Activated naive CD8-positive, alpha-beta T cell treated with anti-CD3 and anti-CD28 coated beads, Interleukin-2, amount 50 U/mL, for 24 hours (primary cell): ENCODE measurements at regions not wholly inside any gene's neighbourhood (a gene's known extent, or its start where the extent isn't known, plus 50 kb on each side); places are given as distances from the start of the nearest gene placed in this dataset.

Source experiments
- ATAC-seq: fragments of 150-1000 bp; cut with Tn5 transposase; one replicate; pipeline ENCODE4 v1.10.0; 2021
- DNase-seq: peaks from one replicate; pipeline ENCODE4 v3.0.0; 2021
- H3K27ac Mint-ChIP-seq: one replicate; pipeline ENCODE4 v1.8.0; 2021; ENCODE audit warnings: mild to moderate bottlenecking, mixed read lengths
- H3K27me3 Mint-ChIP-seq: one replicate; pipeline ENCODE4 v1.8.0; 2021; ENCODE audit warnings: mixed read lengths
- H3K36me3 Mint-ChIP-seq: one replicate; pipeline ENCODE4 v1.8.0; 2021; ENCODE audit warnings: low read depth, mixed read lengths
- H3K4me1 Mint-ChIP-seq: one replicate; pipeline ENCODE4 v1.8.0; 2021; ENCODE audit warnings: mixed read lengths
- H3K4me3 Mint-ChIP-seq: one replicate; pipeline ENCODE4 v1.8.0; 2021; ENCODE audit warnings: mild to moderate bottlenecking, moderate library complexity, mixed read lengths
- H3K9me3 Mint-ChIP-seq: one replicate; pipeline ENCODE4 v1.8.0; 2021; ENCODE audit warnings: mixed read lengths

DNA sequence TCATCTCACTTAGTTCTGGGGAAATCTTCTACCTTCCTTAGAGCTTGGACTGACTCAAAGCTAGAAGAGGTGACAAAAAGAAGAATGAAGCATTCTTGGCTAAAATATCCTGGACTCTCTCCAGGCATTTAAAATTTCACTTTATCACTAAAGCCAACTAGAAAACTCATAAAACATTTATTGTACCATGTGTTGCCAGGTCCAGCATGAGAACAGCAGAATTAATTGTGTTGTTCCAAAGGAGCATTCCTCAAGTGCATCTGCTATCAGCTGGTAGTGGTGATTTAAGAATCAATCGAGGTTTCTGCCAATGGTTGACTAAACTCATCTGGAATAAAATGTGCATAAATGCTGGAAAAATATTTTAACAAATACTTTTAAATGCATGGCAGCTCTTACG lies 147.3 kb upstream of the SSTR4 start:
- ATAC-seq (no peak), DNase-seq (no peak)
- Mint-ChIP-seq H3K4me3 (no peak overlapping the region), H3K27ac (no peak overlapping the region), H3K36me3 (no peaks in the 10 kb centered on the region), H3K4me1 (no peaks in the 10 kb centered on the region), H3K9me3 (no peaks in the 10 kb centered on the region), H3K27me3 (peaks cover 2% of the 10 kb centered on the region)

DNA sequence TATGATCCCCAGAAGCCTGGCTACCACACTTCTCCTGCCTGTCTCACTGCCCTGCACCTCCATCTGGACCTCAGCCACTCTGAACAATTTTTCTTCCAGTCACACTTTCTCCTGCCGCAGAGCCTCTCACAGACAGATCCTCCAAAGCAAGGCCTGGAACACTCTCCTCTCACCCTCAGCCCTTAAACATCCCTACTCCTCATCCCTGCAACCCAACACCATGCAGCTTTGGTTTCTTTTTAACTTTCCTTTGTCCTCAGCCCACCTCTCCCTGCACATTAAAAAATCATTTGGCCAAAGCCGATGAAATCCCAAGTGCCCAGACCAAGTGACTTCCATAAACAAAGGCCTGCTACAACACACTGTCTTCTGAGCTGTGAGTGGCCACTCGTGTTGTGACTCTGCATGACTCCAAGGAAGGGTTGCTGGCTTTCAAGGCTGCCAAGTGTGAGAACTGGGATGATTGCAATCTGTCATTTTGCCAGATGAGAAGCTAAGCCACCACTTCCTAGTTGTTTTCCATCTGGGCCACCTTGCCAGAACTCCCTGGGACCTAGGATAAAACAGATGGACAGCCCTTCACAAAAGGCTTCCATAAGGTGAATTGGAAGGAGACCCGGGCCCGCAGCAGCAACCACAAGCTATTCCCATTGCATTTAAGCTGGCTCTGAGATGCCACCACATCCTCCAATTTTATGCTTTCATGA lies 144.4 kb upstream of the SSTR4 start:
- Mint-ChIP-seq H3K4me3 (no peak overlapping the region), H3K4me1 (no peaks in the 10 kb centered on the region), H3K9me3 (no peaks in the 10 kb centered on the region), H3K36me3 (no peaks in the 10 kb centered on the region), H3K27ac (no peak overlapping the region), H3K27me3 (peaks cover 2% of the 10 kb centered on the region)
- DNase-seq = no peak
- no peak for ATAC-seq

DNA sequence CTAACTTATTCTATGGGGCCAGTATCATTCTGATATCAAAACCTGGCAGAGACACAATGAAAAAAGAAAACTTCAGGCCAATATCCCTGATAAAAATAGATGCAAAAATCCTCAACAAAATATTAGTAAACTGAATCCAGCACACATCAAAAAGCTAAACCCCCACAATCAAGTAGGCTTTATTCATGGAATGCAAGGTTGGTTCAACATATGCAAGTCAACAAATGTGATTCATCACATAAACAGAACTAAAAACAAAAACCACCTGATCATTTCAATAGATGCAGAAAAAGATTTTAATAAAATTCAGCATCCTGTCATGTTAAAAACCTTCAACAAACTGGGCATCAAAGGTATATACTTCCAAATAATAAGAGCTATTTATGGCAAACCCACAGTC lies 133.9 kb upstream of the SSTR4 start:
- peaks cover 2% of the 10 kb centered on the region for H3K36me3 Mint-ChIP-seq
- ATAC-seq (no peak), DNase-seq (no peak)
- H3K4me3 Mint-ChIP-seq = no peak overlapping the region
- H3K9me3 Mint-ChIP-seq = peaks cover 5% of the 10 kb centered on the region
- H3K4me1 Mint-ChIP-seq = no peaks in the 10 kb centered on the region
- no peak overlapping the region for H3K27ac Mint-ChIP-seq
- H3K27me3 Mint-ChIP-seq = no peaks in the 10 kb centered on the region

DNA sequence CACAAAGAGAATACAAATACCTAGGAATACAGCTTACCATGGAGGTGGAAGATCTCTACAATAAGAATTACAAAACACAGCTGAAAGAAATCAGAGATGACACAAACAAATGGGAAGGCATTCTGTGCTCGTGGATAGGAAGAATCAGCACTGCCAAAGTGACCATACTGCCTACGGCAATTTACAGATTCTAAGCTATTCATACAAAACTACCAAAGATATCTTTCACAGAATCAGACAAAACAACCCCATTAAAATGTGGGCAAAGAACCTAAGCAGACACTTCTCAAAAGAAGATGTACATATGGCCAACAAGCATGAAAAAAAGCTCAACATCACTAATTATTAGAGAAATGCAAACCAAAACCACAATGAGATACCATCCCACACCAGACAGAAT lies 133.2 kb upstream of the SSTR4 start:
- Mint-ChIP-seq H3K9me3 (peaks cover 5% of the 10 kb centered on the region), H3K36me3 (peaks cover 2% of the 10 kb centered on the region), H3K4me1 (no peaks in the 10 kb centered on the region), H3K4me3 (no peak overlapping the region), H3K27me3 (no peaks in the 10 kb centered on the region), H3K27ac (no peak overlapping the region)
- DNase-seq (no peak), ATAC-seq (no peak)

DNA sequence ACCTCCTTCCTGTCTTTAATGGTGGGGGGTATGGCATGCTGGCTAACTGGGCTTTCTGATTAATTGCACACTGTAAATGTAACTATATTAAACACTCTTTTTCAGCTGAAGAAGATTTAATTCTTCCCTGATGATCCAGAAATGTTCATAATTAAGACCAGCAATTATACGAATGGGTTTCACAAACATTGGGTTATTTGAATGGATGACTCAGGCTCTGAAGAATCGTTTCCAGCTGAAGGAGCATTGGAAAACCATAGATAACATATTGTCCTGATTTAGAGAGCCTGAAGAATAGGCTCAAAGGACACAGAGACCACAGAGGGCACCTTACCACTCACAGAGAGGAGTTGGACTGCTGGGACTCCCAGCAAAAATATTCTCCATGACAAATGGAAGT lies 130.7 kb upstream of the SSTR4 start:
- no peak overlapping the region for H3K4me3 Mint-ChIP-seq
- H3K27ac Mint-ChIP-seq = no peak overlapping the region
- H3K36me3 Mint-ChIP-seq = peaks cover 2% of the 10 kb centered on the region
- H3K27me3 Mint-ChIP-seq = peaks cover 5% of the 10 kb centered on the region
- peaks cover 5% of the 10 kb centered on the region for H3K9me3 Mint-ChIP-seq
- no peaks in the 10 kb centered on the region for H3K4me1 Mint-ChIP-seq
- ATAC-seq (no peak), DNase-seq (no peak)

DNA sequence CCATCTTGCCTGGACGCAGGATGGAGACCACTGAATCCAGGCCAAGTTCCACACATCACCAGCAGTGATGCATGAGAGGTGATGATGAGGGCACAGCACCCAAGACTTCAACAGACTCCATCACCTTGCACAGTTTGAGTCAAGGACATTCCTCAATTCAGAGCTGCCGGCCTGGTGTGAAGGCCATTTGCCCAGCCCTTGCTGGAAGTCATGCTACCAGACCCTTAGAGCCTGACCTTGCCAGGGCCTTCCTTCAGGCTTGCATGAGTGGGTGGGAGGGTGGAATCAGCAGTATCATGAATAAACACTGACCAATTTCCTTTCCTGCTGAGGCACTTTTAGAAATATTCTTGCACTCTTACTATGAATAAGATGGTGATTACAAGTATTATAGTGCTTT lies 130.2 kb upstream of the SSTR4 start:
- ATAC-seq (no peak), DNase-seq (no peak)
- peaks cover 5% of the 10 kb centered on the region for H3K9me3 Mint-ChIP-seq
- H3K27ac Mint-ChIP-seq = no peak overlapping the region
- peaks cover 5% of the 10 kb centered on the region for H3K27me3 Mint-ChIP-seq
- H3K4me3 Mint-ChIP-seq = no peak overlapping the region
- H3K4me1 Mint-ChIP-seq = no peaks in the 10 kb centered on the region
- peaks cover 2% of the 10 kb centered on the region for H3K36me3 Mint-ChIP-seq

DNA sequence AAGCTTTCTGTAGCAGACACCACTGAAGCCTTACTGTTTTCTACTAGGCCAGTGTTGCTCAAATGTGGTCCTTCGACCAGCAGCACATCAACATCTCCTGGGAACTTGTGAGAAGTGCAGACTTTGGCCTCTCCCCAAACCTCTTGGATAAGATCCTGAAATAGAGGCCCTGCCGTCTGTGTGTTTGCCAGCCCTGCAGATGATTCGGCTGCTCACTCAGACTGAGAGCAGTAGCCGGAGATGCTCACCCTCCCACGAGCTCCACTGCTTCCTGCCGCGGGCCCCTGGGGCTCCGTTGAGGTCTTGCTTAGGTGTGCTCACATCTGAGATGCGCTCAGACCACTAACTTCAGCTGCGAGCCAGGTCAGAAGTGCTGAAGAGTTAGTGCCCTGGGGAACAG lies 129.5 kb upstream of the SSTR4 start:
- H3K36me3 Mint-ChIP-seq = peaks cover 2% of the 10 kb centered on the region
- DNase-seq = no peak
- H3K4me1 Mint-ChIP-seq = no peaks in the 10 kb centered on the region
- no peak overlapping the region for H3K27ac Mint-ChIP-seq
- H3K27me3 Mint-ChIP-seq = peaks cover 5% of the 10 kb centered on the region
- H3K4me3 Mint-ChIP-seq = no peak overlapping the region
- no peak for ATAC-seq
- H3K9me3 Mint-ChIP-seq = peaks cover 3% of the 10 kb centered on the region

DNA sequence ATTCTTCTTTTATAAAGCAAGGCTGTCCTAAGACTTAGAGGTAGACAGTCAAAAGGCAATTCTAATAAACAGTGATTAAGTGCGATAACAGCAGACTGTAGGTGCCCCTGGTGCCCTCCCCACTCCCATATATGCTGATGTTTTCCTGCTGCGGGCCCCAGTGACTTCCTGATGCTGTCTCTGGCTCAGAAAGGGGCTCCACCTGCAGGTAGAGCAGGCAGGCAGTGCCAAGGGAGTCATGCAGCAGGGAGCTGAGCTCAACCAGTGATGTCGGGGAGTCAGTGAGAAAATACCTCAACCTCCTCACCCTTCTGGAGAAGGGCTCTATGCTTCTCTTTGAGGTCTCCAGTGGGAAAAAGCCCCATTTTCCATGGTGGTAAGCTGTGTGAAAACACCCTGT lies 126.7 kb upstream of the SSTR4 start:
- Mint-ChIP-seq H3K36me3 (no peaks in the 10 kb centered on the region), H3K4me3 (no peak overlapping the region), H3K27me3 (peaks cover 5% of the 10 kb centered on the region), H3K9me3 (peaks cover 4% of the 10 kb centered on the region), H3K27ac (no peak overlapping the region), H3K4me1 (no peaks in the 10 kb centered on the region)
- DNase-seq (no peak), ATAC-seq (no peak)

DNA sequence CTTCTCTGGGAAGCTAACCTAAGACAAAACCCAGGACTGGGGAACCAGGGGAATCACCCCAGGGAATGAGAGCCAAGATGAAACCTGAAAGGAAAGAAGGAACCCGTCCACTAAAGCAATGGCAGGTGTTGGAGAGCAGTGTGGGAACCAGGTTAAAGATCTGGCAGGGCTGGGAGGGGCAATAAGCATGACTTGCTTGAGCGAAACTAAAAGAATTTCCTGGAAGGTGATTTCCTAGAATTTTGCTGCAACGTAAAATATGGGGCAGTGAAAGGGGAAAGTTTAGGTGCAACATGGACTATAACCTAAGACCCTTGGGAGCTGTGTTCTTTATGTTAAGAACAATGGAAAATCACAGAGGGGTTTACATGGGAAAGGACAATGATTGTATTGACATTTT lies 126.2 kb upstream of the SSTR4 start:
- peaks cover 4% of the 10 kb centered on the region for H3K9me3 Mint-ChIP-seq
- ATAC-seq = no peak
- no peaks in the 10 kb centered on the region for H3K36me3 Mint-ChIP-seq
- no peak overlapping the region for H3K4me3 Mint-ChIP-seq
- H3K4me1 Mint-ChIP-seq = no peaks in the 10 kb centered on the region
- no peak overlapping the region for H3K27ac Mint-ChIP-seq
- peaks cover 6% of the 10 kb centered on the region for H3K27me3 Mint-ChIP-seq
- no peak for DNase-seq

DNA sequence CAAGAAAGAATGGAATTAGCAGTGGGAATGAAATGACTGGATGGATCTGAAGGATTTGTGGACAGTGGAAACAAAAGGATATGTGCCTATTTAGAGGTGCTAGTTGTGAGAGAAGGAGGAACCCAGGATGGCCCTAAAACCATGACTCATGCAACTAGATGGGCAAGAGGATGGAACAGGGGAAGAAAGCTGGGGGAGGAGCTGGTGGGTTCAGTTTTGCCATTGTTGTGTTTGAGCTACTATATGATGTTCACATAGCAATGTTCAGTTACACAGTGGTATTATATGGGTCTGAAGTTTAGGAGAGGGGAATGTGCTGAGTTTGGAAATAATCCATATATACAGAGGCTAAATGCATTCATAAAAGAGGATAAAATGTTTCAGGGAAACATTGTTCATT lies 125.7 kb upstream of the SSTR4 start:
- H3K36me3 Mint-ChIP-seq = no peaks in the 10 kb centered on the region
- H3K27me3 Mint-ChIP-seq = peaks cover 6% of the 10 kb centered on the region
- no peaks in the 10 kb centered on the region for H3K4me1 Mint-ChIP-seq
- DNase-seq (no peak), ATAC-seq (no peak)
- H3K9me3 Mint-ChIP-seq = peaks cover 4% of the 10 kb centered on the region
- no peak overlapping the region for H3K27ac Mint-ChIP-seq
- H3K4me3 Mint-ChIP-seq = no peak overlapping the region

DNA sequence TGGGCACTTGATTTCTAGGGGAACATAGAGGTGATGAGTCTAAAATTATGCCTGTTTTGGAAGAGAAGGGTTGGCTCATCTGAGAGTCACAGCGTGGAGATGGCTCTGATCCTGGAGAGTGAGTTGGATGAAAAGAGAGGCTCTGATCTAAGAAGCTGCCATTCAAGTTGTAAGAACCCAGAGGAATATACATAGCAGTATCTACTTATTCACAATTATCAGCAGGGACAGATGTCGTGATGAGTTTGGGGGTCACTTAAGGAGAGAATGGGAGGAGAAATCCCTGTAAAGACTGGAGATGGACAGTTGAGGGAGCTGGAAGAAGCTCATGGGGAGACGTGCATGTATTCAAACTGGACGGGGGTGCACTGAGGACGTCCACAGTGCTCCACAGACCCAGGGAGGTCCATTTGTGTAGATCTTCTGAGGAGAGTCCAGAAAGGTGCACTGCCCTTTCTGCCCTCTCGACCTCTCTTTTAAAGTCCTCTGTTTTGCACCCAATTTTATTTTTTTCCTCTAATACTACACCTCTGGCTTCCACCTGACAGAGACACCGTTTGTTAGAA lies 124.7 kb upstream of the SSTR4 start:
- Mint-ChIP-seq H3K9me3 (peaks cover 11% of the 10 kb centered on the region), H3K36me3 (no peaks in the 10 kb centered on the region), H3K4me3 (no peak overlapping the region), H3K4me1 (no peaks in the 10 kb centered on the region), H3K27ac (no peak overlapping the region), H3K27me3 (peaks cover 6% of the 10 kb centered on the region)
- DNase-seq (no peak), ATAC-seq (no peak)

DNA sequence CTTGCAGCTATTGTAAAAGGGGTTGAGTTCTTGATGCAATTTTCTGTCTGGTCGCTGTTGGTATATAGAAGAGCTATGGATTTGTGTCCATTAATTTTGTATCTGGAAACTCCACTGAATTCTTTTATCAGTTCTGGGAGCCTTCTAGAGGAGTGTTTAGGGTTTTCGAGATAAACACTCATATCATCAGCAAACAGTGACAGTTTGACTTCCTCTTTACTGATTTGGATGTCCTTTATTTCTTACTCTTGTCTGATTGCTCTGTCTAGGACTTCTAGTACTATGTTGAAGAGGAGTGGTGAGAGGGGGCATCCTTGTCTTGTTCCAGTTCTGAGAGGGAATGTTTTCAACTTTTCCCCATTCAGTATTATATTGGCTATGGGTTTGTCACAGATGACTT lies 120.8 kb upstream of the SSTR4 start:
- no peak for ATAC-seq
- Mint-ChIP-seq H3K4me3 (no peak overlapping the region), H3K4me1 (no peaks in the 10 kb centered on the region), H3K36me3 (no peaks in the 10 kb centered on the region), H3K9me3 (peaks cover 11% of the 10 kb centered on the region), H3K27me3 (peaks cover 7% of the 10 kb centered on the region), H3K27ac (no peak overlapping the region)
- DNase-seq = no peak

DNA sequence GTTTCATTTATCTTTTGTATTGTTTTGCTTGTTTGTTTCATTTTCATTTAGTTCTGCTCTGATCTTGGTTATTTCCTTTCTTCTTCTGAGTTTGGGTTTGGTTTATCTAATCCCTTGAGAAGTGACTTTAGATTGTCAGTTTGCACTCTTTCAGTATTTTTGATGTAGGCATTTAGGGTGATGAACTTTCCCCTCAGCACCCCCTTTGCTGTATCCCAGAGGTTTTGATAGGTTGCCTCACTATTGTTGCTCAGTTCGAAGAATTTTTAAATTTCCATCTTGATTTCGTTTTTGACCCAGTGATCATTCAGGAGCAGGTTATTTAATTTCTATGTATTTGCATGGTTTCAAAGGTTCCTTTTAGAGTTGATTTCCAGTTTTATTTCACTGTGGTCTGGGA lies 119.6 kb upstream of the SSTR4 start:
- Mint-ChIP-seq H3K27ac (no peak overlapping the region), H3K36me3 (no peaks in the 10 kb centered on the region), H3K4me3 (no peak overlapping the region), H3K4me1 (no peaks in the 10 kb centered on the region), H3K27me3 (peaks cover 7% of the 10 kb centered on the region), H3K9me3 (peaks cover 11% of the 10 kb centered on the region)
- DNase-seq (no peak), ATAC-seq (no peak)

DNA sequence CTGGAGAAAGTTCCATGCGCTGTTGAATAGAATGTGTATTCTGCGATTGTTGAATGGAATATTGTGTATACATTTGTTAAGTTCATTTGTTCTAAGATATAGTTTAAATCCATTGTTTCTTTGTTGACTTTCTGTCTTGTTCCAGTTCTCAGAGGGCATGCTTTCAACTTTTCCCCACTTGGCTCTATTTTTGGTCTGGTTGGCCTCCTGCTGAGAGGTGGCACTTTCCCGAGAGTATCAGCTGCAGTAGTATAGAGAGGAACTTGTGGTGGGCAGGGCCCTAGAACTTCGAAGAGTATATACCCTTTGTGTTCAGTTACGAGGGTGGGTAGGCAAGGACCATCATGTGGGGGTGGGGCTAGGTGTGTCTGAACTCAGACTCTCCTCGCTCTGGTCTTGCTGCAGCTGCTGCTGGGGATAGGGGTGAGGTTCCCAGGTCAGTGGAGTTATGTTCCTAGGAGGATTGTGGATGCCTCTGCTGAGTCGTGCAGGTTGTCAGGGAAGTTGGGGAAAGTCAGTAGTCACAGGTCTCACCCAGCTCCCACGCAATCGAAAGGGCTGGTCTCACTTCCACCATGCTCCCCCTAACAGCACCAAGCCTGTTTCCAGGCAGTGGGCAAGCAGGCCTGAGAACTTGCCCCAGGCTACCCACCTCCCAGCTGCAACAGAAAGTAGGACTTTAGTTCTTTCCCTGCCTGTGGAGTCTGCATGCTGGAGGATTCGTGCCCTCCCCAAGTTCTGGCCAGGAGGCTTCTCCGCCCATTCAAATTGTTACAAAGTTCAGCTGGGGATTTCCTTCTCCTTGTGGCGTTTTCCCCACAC lies 118.9 kb upstream of the SSTR4 start:
- H3K27me3 Mint-ChIP-seq = peaks cover 7% of the 10 kb centered on the region
- peaks cover 2% of the 10 kb centered on the region for H3K4me1 Mint-ChIP-seq
- peaks cover 11% of the 10 kb centered on the region for H3K9me3 Mint-ChIP-seq
- DNase-seq (no peak), ATAC-seq (no peak)
- no peaks in the 10 kb centered on the region for H3K36me3 Mint-ChIP-seq
- no peak overlapping the region for H3K4me3 Mint-ChIP-seq
- H3K27ac Mint-ChIP-seq = no peak overlapping the region

DNA sequence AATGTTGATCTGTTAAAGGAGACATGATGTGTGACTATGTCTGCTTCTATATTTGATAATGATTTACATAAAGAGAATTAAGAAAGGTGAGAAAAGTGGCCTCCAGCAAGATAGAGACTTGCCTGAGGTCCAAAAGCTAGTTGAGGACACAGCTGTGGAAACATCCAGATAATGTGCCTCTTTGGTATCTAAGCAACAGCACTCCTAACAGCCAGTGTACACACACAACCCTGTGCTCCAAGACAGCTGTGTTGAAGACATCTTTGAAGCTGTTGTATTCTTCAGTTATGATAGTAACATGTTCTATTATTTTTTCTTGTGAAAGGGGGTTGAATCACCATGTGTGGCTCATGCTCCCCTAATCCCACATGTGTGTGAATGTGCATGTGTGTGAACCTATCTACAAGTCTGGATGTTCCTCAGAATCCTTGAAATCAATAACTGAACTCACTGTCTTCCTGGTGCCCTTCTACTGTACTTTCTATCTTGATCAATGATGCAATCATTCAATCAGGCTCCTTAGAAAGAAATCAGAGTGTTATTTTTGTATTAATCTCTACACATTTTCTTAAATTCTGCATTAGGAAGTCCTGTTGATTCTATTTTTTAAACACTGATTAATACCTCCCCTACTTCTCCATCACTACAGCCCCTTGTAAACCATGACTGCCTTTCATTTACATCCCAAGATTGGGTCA lies 116.7 kb upstream of the SSTR4 start:
- peaks cover 5% of the 10 kb centered on the region for H3K4me1 Mint-ChIP-seq
- peaks cover 8% of the 10 kb centered on the region for H3K9me3 Mint-ChIP-seq
- peaks cover 7% of the 10 kb centered on the region for H3K27me3 Mint-ChIP-seq
- H3K36me3 Mint-ChIP-seq = no peaks in the 10 kb centered on the region
- H3K27ac Mint-ChIP-seq = no peak overlapping the region
- ATAC-seq = no peak
- H3K4me3 Mint-ChIP-seq = no peak overlapping the region
- DNase-seq = no peak
